NCI-H82 treated with DMSO at 0.1 percent for 48 hours (cell line): ENCODE measurements at regions not wholly inside any gene's neighbourhood (a gene's known extent, or its start where the extent isn't known, plus 50 kb on each side); places are given as distances from the start of the nearest gene placed in this dataset.

ENCODE experiments used
- DNase-seq: peaks from one replicate; lab custom pipeline; 2025; ENCODE audit not compliant: unreplicated experiment; lab: John Stamatoyannopoulos, UW

- DNase-seq = no peak
These were observed 912.0 kb upstream of the TENM3 start for GRCh38 chr4:181331214-181331613.

- DNase-seq = no peak
These were observed 897.3 kb upstream of the TENM3 start for GRCh38 chr4:181345931-181346330.

- DNase-seq = no peak
These were observed 892.4 kb upstream of the TENM3 start for GRCh38 chr4:181350615-181351415.

GRCh38 chr4:181364504-181364903, 878.7 kb upstream of the TENM3 start:
- DNase-seq = no peak

- no peak for DNase-seq
These were observed 877.5 kb upstream of the TENM3 start for GRCh38 chr4:181365671-181366070.

- no peak for DNase-seq
These were observed 871.2 kb upstream of the TENM3 start for GRCh38 chr4:181372014-181372413.

- DNase-seq = no peak
These were observed 867.1 kb upstream of the TENM3 start for GRCh38 chr4:181376058-181376457.

- DNase-seq = no peak
These were observed 855.1 kb upstream of the TENM3 start for GRCh38 chr4:181388061-181388460.

GRCh38 chr4:181416966-181417365, 826.2 kb upstream of the TENM3 start:
- no peak for DNase-seq

- DNase-seq = no peak
These were observed 824.7 kb upstream of the TENM3 start for GRCh38 chr4:181418496-181418895.

- DNase-seq = no peak
These were observed 822.3 kb upstream of the TENM3 start for GRCh38 chr4:181420950-181421349.

GRCh38 chr4:181424362-181425016, 818.7 kb upstream of the TENM3 start:
- no peak for DNase-seq

- no peak for DNase-seq
These were observed 816.1 kb upstream of the TENM3 start for GRCh38 chr4:181427076-181427475.

- DNase-seq = no peak
These were observed 812.2 kb upstream of the TENM3 start for GRCh38 chr4:181431006-181431405.

- DNase-seq = no peak
These were observed 811.5 kb upstream of the TENM3 start for GRCh38 chr4:181431661-181432060.

- DNase-seq = no peak
These were observed 810.9 kb upstream of the TENM3 start for GRCh38 chr4:181432335-181432734.

GRCh38 chr4:181437895-181438294, 805.3 kb upstream of the TENM3 start:
- DNase-seq = no peak

GRCh38 chr4:181438641-181439040, 804.6 kb upstream of the TENM3 start:
- DNase-seq = no peak

GRCh38 chr4:181443021-181443420, 800.2 kb upstream of the TENM3 start:
- DNase-seq = no peak

GRCh38 chr4:181465826-181466225, 777.4 kb upstream of the TENM3 start:
- DNase-seq = no peak

- DNase-seq = no peak
These were observed 774.8 kb upstream of the TENM3 start for GRCh38 chr4:181468451-181468850.

- no peak for DNase-seq
These were observed 772.9 kb upstream of the TENM3 start for GRCh38 chr4:181470306-181470705.

- no peak for DNase-seq
These were observed 767.8 kb upstream of the TENM3 start for GRCh38 chr4:181475359-181475758.
